Stimulated activated CD4-positive, alpha-beta T cell treated with anti-CD3 and anti-CD28 coated beads, Interleukin-15, amount 100 ng/mL, for 48 hours (primary cell): ENCODE measurements at regions not wholly inside any gene's neighbourhood (a gene's known extent, or its start where the extent isn't known, plus 50 kb on each side); places are given as distances from the start of the nearest gene placed in this dataset.
"Not testable (repeated sequence)": the region's sequence is repeated elsewhere in the genome, so short reads cannot be mapped to it uniquely, and the experiment has no call there.

Experiments
- DNase-seq, 2 donors: peaks; one replicate each; pipeline ENCODE4 v3.0.0-alpha.2; 2020; ENCODE audit warnings: low read depth in 2 of 2

GRCh38 chrX:39762266-39762841 is 335.4 kb downstream of the BCOR start:
- no peak for DNase-seq

- DNase-seq = no peak
Measured at GRCh38 chrX:39764441-39764914, 333.3 kb downstream of the BCOR start.

GRCh38 chrX:39765327-39765726 is 332.4 kb downstream of the BCOR start:
- no peak for DNase-seq

GRCh38 chrX:39766085-39766726 is 331.6 kb downstream of the BCOR start:
- DNase-seq = no peak

- no peak for DNase-seq
Measured at GRCh38 chrX:39766855-39767254, 330.9 kb downstream of the BCOR start.

- DNase-seq = no peak
Measured at GRCh38 chrX:39767446-39767845, 330.3 kb downstream of the BCOR start.

- no peak for DNase-seq
Measured at GRCh38 chrX:39769748-39770147, 328.0 kb downstream of the BCOR start.

- no peak for DNase-seq
Measured at GRCh38 chrX:39771089-39771488, 326.7 kb downstream of the BCOR start.

GRCh38 chrX:39772057-39772832 is 325.5 kb downstream of the BCOR start:
- peak; percentile 62 to 63 for DNase-seq

- no peak for DNase-seq
Measured at GRCh38 chrX:39773150-39773549, 324.6 kb downstream of the BCOR start.

GRCh38 chrX:39773923-39774773 is 323.6 kb downstream of the BCOR start:
- DNase-seq = no peak

GRCh38 chrX:39774774-39775328 is 322.9 kb downstream of the BCOR start:
- DNase-seq = no peak

GRCh38 chrX:39777623-39778025 is 320.1 kb downstream of the BCOR start:
- DNase-seq = no peak

GRCh38 chrX:39779952-39780783 is 317.6 kb downstream of the BCOR start:
- DNase-seq = no peak

- DNase-seq = no peak
Measured at GRCh38 chrX:39782276-39782675, 315.5 kb downstream of the BCOR start.

GRCh38 chrX:39787999-39788398 is 309.8 kb downstream of the BCOR start:
- DNase-seq = no peak

GRCh38 chrX:39788521-39788920 is 309.2 kb downstream of the BCOR start:
- DNase-seq = no peak

GRCh38 chrX:39791691-39792090 is 306.1 kb downstream of the BCOR start:
- DNase-seq = no peak

GRCh38 chrX:39795605-39796004 is 302.2 kb downstream of the BCOR start:
- no peak for DNase-seq

GRCh38 chrX:39796856-39797255 is 300.9 kb downstream of the BCOR start:
- no peak for DNase-seq

GRCh38 chrX:39798488-39798887 is 299.3 kb downstream of the BCOR start:
- DNase-seq = not testable (repeated sequence)
